AG04450 (cell line): ENCODE measurements at regions not wholly inside any gene's neighbourhood (a gene's known extent, or its start where the extent isn't known, plus 50 kb on each side); places are given as distances from the start of the nearest gene placed in this dataset.

Experiments used
- CTCF ChIA-PET: fragments of 300-600, 350-600 bp; formaldehyde crosslinking; extraction: SDS; loops from one replicate; lab custom pipeline; 2022; ENCODE audit warnings: antibody characterized with exemption, inconsistent platforms; lab: Charles Lee
- POLR2A ChIA-PET: fragments of 350-600 bp; formaldehyde crosslinking; extraction: SDS; loops from one replicate; lab custom pipeline; 2021; ENCODE audit warnings: antibody characterized with exemption, inconsistent platforms; lab: Yijun Ruan, JAX
- DNase-seq: peaks from one replicate; pipeline ENCODE4 v3.0.0-alpha.2; 2011; ENCODE audit warnings: low read depth, low spot score
- H3K27ac ChIP-seq: one replicate; pipeline ENCODE4 v1.5.1; 2012; ENCODE audit warnings: low read depth, low read length, control low read depth
- H3K27me3 ChIP-seq: one replicate; pipeline ENCODE4 v1.6.0; 2012; ENCODE audit warnings: low read length; ENCODE audit not compliant: control insufficient read depth, insufficient read depth
- H3K4me3 ChIP-seq: 2 replicates; pipeline ENCODE4 v1.5.1; 2011; ENCODE audit warnings: mild to moderate bottlenecking, low read depth, low read length, control low read depth
- H3K9me3 ChIP-seq: 2 replicates; pipeline ENCODE4 v1.5.1; 2012; ENCODE audit warnings: low read length; ENCODE audit not compliant: control insufficient read depth, insufficient read depth
- CTCF ChIP-seq: IDR thresholded peaks from 2 replicates; pipeline ENCODE4 v1.5.1; 2011; ENCODE audit warnings: low read depth, low read length, control low read depth, inconsistent platforms

- Histone ChIP-seq H3K27ac (no peak overlapping the region), H3K9me3 (peaks cover 33% of the 10 kb centered on the region), H3K4me3 (no peak overlapping the region), H3K27me3 (no peaks in the 10 kb centered on the region)
- no peak for DNase-seq
- ChIA-PET POLR2A (no interaction called here), CTCF (no interaction called here)
- no peak for TF ChIP-seq CTCF
Observed at GRCh38 chr19:28482221-28482620, 730.7 kb downstream of the UQCRFS1 start.

- ChIA-PET CTCF (no interaction called here), POLR2A (no interaction called here)
- TF ChIP-seq CTCF: no peak
- Histone ChIP-seq H3K27ac (no peak overlapping the region), H3K9me3 (peaks cover 29% of the 10 kb centered on the region), H3K27me3 (no peaks in the 10 kb centered on the region), H3K4me3 (no peak overlapping the region)
- no peak for DNase-seq
Observed at GRCh38 chr19:28481674-28482073, 731.3 kb downstream of the UQCRFS1 start.

- Histone ChIP-seq H3K27me3 (no peaks in the 10 kb centered on the region), H3K4me3 (no peak overlapping the region), H3K9me3 (peaks cover 41% of the 10 kb centered on the region), H3K27ac (no peak overlapping the region)
- CTCF ChIA-PET: no interaction called here
- POLR2A ChIA-PET: no interaction called here
- no peak for DNase-seq
- no peak for TF ChIP-seq CTCF
Observed at GRCh38 chr19:28475525-28475924, 737.4 kb downstream of the UQCRFS1 start.

GRCh38 chr19:28472843-28473242 is 740.1 kb downstream of the UQCRFS1 start:
- Histone ChIP-seq H3K9me3 (peaks cover 52% of the 10 kb centered on the region), H3K4me3 (no peak overlapping the region), H3K27me3 (no peaks in the 10 kb centered on the region), H3K27ac (no peak overlapping the region)
- no peak for DNase-seq
- ChIA-PET POLR2A (interaction anchor here (0.7 kb wide), 1 partner anchor 500 kb away, joined by 3 read pairs; no protein-coding TSS in a partner anchor), CTCF (no interaction called here)
- TF ChIP-seq CTCF: no peak

- H3K4me3 ChIP-seq: no peak overlapping the region
- H3K9me3 ChIP-seq: peaks cover 52% of the 10 kb centered on the region
- POLR2A ChIA-PET: no interaction called here
- CTCF ChIA-PET: no interaction called here
- H3K27ac ChIP-seq: no peak overlapping the region
- no peak for TF ChIP-seq CTCF
- no peaks in the 10 kb centered on the region for H3K27me3 ChIP-seq
- DNase-seq: no peak
Observed at GRCh38 chr19:28471731-28472510, 741.0 kb downstream of the UQCRFS1 start.
